ENCODE measurements at regions not wholly inside any gene's neighbourhood (a gene's known extent, or its start where the extent isn't known, plus 50 kb on each side); places are given as distances from the start of the nearest gene placed in this dataset.

DNA sequence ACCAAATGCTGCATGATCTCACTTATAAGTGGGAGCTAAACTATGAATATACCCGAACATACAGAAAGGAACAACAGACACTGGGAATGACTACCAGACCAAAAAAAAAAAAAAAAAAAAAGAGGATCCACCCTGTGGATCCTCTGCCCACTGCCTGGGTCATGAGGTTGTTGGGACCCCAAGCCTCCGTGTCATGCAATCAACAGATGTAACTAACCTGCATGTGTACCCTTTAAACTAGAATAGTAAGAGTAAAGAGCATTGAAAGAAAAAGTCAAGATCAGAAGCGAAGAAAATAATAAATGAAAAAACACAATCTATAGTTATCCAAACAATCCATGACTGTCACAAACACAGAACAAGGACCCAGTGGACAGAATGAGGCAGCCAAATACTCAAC, 109.5 kb upstream of the TOP3B start:
- intact Hi-C loops (cut with DNase I): no loop called here
- Histone ChIP-seq H3K4me1 (no peaks in the 10 kb centered on the region), H3K27me3 (no peaks in the 10 kb centered on the region), H3K4me3 (replicated peaks in 1 of 3) (no peak overlapping the region), H3K27ac (no peak overlapping the region), H3K36me3 (no peaks in the 10 kb centered on the region), H3K9me3 (no peaks in the 10 kb centered on the region)
- DNase-seq: no peak
- TF ChIP-seq, protein P1, sequence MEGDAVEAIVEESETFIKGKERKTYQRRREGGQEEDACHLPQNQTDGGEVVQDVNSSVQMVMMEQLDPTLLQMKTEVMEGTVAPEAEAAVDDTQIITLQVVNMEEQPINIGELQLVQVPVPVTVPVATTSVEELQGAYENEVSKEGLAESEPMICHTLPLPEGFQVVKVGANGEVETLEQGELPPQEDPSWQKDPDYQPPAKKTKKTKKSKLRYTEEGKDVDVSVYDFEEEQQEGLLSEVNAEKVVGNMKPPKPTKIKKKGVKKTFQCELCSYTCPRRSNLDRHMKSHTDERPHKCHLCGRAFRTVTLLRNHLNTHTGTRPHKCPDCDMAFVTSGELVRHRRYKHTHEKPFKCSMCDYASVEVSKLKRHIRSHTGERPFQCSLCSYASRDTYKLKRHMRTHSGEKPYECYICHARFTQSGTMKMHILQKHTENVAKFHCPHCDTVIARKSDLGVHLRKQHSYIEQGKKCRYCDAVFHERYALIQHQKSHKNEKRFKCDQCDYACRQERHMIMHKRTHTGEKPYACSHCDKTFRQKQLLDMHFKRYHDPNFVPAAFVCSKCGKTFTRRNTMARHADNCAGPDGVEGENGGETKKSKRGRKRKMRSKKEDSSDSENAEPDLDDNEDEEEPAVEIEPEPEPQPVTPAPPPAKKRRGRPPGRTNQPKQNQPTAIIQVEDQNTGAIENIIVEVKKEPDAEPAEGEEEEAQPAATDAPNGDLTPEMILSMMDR (IDR thresholded peaks at IDR 0.05): no peak
- no peak for TF ChIP-seq POLR2A (IDR thresholded peaks at IDR 0.05)
- WGBS, 2 donors: 84 to 85% methylated on average over 3 of the region's 3 CpGs

DNA sequence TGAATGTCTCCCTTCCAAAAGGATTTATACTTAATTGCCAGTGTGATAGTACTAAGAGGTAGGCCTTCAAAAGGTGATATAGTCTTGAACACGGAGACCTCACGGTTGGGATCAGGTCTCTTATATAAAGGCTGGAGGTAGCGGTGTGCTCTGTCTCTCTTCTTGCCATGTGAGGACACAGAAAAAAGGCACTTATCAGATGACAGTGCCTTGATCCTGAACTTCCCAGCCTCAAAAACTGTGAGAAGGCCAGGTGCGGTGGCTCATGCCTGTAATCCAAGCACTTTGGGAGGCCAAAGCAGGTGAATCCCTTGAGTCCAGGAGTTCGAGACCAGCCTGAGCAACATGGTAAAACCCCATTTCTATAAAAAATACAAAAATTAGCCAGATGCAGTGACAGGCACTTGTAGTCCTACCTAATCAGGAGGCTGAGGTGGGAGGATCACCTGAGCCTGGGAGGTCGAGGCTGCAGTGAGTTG, 108.9 kb upstream of the TOP3B start:
- TF ChIP-seq, protein P1 (IDR thresholded peaks at IDR 0.05): no peak
- no peak for TF ChIP-seq POLR2A (IDR thresholded peaks at IDR 0.05)
- Histone ChIP-seq H3K27me3 (no peaks in the 10 kb centered on the region), H3K27ac (no peak overlapping the region), H3K4me1 (no peaks in the 10 kb centered on the region), H3K9me3 (no peaks in the 10 kb centered on the region), H3K4me3 (replicated peaks in 1 of 3) (no peak overlapping the region), H3K36me3 (no peaks in the 10 kb centered on the region)
- intact Hi-C loops (cut with DNase I): no loop called here
- no peak for DNase-seq
- 86 to 95% methylated on average over 6 of the region's 6 CpGs for WGBS, 2 donors

DNA sequence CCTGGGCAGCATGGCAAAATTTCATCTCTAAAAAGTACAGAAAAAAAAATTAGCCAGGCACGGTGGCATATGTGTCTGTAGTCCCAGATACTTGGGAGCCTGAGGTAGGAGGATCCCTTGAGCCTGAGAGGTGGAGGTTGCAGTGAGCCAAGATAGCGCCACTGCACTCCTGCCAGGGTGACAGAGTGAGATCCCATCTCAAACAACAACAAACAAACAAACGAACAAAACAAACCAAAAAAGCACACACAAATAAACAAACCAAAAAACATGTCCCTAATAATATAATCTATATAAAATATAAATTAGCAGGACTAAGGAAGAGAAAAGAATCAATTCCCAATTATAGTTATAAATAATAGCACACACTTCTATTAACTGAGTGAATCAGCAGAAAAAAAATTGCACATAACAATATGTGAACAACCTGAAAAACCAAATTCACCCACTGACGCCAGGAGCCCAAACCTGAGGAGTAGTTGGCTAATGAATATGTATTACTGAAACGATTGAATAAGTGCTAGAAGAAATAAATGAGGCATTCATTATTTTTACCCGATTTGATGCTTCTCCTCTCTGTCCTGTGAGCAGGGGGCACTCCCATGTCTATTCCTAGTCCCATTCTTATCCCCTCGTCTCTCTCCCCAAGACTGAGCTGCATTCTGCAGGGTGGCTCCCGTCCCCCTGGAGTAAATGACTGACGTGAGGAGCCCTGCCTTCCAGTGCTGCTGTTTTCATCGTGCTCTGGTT, 108.2 kb upstream of the TOP3B start:
- Histone ChIP-seq H3K36me3 (no peaks in the 10 kb centered on the region), H3K4me3 (replicated peaks in 1 of 3) (no peak overlapping the region), H3K27me3 (no peaks in the 10 kb centered on the region), H3K9me3 (no peaks in the 10 kb centered on the region), H3K27ac (no peak overlapping the region), H3K4me1 (no peaks in the 10 kb centered on the region)
- intact Hi-C loops (cut with DNase I): no loop called here
- 67 to 69% methylated on average over 10 of the region's 10 CpGs for WGBS, 2 donors
- no peak for DNase-seq
- TF ChIP-seq POLR2A (IDR thresholded peaks at IDR 0.05): no peak
- TF ChIP-seq, protein P1 (IDR thresholded peaks at IDR 0.05): no peak

DNA sequence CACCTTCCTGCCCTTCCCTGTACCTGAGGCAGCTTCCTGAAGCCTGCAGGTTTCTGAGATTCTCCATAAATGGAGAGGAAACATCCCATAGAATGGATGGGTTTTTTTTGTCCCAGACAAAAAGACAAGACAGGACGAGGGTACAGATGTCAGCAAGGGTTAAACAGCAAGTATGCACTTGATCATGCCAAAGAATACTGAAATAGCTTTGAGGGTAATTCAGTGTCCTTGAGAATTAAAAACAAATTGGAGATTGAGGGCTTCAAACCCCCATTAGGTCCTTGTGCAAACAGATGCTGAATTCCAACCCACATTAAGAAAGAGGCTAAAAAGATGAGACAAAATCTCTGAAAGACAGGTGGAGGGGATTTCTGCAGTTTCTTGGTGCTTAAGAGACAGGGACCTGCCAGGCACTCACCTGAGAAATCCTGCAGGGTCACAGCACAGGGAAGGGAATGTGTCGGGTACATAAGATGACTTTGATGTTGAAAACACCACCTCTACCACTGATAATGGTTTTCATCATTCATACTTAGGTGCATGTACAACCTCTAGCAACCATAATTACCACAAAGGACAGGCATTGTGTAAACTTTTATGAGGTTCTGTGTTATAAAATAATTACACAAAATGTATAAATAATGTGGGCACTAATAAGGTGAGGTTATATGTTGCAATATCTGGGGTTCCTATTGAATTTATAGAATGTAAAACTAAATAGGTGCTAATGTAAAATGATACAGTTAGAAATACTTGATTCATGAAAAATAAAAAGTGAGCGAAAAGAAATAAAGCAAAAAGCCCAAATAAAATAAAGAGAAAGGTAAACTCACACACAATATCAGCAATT, 107.1 kb upstream of the TOP3B start:
- no peaks in the 10 kb centered on the region for H3K9me3 ChIP-seq
- H3K27me3 ChIP-seq: no peaks in the 10 kb centered on the region
- no peak for TF ChIP-seq POLR2A (IDR thresholded peaks at IDR 0.05)
- TF ChIP-seq, protein P1 (IDR thresholded peaks at IDR 0.05): no peak
- no peaks in the 10 kb centered on the region for H3K4me1 ChIP-seq
- intact Hi-C loops (cut with DNase I): no loop called here
- no peak for DNase-seq
- no peak overlapping the region for H3K27ac ChIP-seq
- no peak overlapping the region for H3K4me3 ChIP-seq (replicated peaks in 1 of 3)
- 54 to 56% methylated on average over 3 of the region's 3 CpGs for WGBS, 2 donors
- H3K36me3 ChIP-seq: no peaks in the 10 kb centered on the region
